Retinal pigment epithelial cell (primary cell): ENCODE measurements at regions not wholly inside any gene's neighbourhood (a gene's known extent, or its start where the extent isn't known, plus 50 kb on each side); places are given as distances from the start of the nearest gene placed in this dataset.

Source experiments
- DNase-seq: peaks from one replicate; pipeline ENCODE4 v3.0.0-alpha.2; 2010; ENCODE audit warnings: low read depth
- H3K4me3 ChIP-seq: 2 replicates; pipeline ENCODE4 v1.5.1; 2011; ENCODE audit warnings: mild to moderate bottlenecking, low read length, control low read depth, moderate library complexity
- TF ChIP-seq, protein P1 (sequence below): conservative IDR thresholded peaks from 2 replicates; pipeline ENCODE4 v1.5.1; 2011; ENCODE audit warnings: low read depth, low read length, control low read depth, inconsistent platforms

DNA sequence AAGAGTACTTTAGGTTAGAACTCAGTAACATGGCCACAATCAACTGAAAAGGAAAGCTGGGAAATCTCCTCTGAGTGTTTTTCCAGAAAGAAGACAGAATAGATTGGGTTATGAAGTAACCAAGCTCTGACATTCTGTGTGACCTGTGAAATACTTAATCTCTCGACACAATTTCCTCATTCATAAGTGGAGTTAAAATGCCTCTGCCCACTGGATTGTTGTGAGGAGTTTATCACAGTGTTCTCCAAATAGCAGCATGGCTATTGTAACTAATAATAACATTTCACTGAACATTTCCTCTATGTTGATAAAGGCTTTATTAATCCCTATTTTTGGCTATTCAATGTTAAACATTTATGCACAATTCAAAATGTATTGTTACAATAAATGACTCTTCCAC is 311.0 kb downstream of the GABRB2 start:
- H3K4me3 ChIP-seq, result no peak overlapping the region
- TF ChIP-seq, protein P1, sequence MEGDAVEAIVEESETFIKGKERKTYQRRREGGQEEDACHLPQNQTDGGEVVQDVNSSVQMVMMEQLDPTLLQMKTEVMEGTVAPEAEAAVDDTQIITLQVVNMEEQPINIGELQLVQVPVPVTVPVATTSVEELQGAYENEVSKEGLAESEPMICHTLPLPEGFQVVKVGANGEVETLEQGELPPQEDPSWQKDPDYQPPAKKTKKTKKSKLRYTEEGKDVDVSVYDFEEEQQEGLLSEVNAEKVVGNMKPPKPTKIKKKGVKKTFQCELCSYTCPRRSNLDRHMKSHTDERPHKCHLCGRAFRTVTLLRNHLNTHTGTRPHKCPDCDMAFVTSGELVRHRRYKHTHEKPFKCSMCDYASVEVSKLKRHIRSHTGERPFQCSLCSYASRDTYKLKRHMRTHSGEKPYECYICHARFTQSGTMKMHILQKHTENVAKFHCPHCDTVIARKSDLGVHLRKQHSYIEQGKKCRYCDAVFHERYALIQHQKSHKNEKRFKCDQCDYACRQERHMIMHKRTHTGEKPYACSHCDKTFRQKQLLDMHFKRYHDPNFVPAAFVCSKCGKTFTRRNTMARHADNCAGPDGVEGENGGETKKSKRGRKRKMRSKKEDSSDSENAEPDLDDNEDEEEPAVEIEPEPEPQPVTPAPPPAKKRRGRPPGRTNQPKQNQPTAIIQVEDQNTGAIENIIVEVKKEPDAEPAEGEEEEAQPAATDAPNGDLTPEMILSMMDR, result no peak
- DNase-seq, result peak; percentile 12

DNA sequence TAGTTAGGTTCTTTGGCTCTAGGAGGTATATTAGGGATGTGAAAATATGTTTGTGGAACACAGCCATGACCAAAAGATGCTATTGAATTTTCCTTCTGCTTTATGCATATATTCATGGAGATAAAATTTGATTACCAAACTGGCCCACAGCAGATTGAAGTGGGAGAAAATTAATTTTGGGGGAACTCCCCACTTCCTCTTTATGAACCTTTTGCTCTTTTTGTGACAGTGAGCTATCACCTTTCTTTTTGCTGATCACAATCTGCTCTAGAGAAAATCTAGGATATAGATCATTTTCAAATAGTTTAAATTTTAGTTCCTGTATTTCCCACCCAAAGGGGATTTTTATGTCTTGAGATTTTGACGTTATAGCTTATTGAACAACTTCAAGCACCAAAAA is 313.0 kb downstream of the GABRB2 start:
- DNase-seq, result no peak
- TF ChIP-seq, protein P1, result no peak
- no peak overlapping the region for H3K4me3 ChIP-seq

DNA sequence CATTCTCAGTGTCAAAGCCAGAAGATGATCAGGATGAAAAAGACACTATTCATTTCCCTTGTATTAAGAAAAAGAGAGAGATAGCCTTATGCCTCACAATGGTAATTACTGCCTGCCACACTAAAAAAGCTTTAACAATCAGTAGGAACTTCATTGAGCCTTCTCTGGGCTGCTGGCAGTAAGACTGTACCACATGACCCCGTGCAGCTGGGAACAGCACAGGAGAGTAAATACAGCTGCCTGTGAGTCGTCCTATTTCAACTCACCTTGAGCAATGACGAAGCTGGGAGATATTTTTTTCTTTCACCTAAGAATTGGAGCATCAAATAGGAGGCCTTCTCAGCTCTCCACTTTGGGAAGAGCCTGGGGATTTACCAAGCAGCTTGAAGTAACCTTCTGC is 316.3 kb downstream of the GABRB2 start:
- no peak overlapping the region for H3K4me3 ChIP-seq
- TF ChIP-seq, protein P1, result no peak
- DNase-seq, result no peak

DNA sequence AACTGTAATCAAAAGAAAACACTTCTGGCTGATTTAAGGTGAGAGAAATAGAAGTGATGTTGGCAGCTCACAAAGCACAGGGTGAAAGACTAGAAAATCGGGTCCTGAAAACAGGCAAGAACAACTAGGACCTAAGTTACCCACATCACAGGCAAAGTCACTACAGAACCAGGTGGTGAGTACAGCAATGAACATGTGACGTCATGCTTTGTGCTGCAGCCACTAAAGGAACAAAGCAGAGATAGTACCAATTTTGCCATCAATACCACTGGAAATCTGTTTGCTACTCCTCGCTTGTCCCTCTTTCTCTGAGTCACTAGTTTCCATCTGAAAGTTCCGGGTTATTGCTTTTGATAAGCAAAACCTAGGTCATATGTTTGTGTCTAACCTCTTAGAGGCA is 326.7 kb downstream of the GABRB2 start:
- H3K4me3 ChIP-seq, result no peak overlapping the region
- TF ChIP-seq, protein P1, result no peak
- no peak for DNase-seq

DNA sequence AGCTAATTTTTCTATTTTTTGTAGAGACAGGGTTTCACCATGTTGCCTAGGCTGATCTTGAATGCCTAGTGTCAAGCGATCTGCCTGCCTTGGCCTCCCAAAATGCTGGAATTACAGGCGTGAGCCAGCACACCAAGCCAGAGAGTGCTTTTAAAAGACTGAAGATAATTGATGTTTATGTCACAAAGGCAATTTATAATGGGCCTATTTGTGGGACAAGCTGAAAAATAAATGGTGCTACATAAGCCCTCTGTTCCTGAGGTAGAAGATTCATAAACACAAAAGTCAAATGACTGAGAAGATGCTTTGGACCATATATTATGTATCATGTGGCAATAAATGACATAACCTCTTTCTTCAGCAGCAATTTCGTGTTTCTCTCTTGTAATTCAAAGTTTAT is 329.6 kb downstream of the GABRB2 start:
- H3K4me3 ChIP-seq, result no peak overlapping the region
- TF ChIP-seq, protein P1, result no peak
- DNase-seq, result no peak

DNA sequence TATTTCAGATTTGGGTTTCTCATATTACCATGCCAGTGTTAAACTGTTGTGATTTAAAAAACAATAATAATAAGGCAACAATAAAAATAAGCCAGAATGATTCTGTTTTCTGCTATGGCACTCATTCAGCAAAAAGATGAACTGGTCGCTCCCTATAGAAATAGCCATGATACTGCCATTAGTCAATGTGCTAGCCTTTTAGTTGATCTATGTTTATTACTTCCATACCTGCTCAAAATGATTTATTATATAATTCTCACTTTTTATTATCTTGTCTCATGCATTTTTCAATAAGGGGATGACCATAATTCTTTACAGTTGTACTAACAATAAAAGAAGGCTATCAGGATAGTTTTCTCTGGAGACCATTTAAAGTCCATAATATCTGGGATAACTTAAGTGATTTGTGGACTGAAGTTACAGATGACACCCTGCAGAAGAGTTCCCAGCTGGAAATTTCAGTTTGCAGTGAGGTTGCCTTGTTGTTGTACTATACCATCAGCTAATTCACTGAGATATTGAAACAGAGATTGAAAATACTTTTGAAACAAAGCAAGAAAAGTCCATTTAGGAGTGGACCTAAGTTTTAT is 334.3 kb downstream of the GABRB2 start:
- TF ChIP-seq, protein P1, result no peak
- DNase-seq, result no peak
- H3K4me3 ChIP-seq, result no peak overlapping the region

DNA sequence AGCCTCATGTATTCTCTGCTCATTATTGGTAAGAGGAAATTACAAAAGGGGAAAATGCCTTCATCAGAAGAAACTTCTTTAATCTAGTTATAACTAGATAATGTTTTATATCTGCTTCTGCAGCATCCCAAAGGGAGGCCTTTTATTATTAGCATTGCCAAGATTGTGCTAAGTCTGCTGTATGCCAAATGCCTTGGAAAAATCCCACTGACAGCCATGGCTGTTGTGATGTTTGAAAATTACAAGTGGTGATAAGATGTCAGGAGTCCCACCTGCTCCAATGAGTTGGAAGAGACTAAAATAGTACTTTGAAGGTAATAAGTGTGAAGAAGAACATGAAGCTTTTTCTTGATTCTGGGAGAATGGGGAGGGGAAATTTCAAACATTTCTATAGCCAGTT is 345.0 kb downstream of the GABRB2 start:
- TF ChIP-seq, protein P1, result no peak
- DNase-seq, result no peak
- H3K4me3 ChIP-seq, result no peak overlapping the region
